ENCODE measurements at regions not wholly inside any gene's neighbourhood (a gene's known extent, or its start where the extent isn't known, plus 50 kb on each side); places are given as distances from the start of the nearest gene placed in this dataset.

DNA sequence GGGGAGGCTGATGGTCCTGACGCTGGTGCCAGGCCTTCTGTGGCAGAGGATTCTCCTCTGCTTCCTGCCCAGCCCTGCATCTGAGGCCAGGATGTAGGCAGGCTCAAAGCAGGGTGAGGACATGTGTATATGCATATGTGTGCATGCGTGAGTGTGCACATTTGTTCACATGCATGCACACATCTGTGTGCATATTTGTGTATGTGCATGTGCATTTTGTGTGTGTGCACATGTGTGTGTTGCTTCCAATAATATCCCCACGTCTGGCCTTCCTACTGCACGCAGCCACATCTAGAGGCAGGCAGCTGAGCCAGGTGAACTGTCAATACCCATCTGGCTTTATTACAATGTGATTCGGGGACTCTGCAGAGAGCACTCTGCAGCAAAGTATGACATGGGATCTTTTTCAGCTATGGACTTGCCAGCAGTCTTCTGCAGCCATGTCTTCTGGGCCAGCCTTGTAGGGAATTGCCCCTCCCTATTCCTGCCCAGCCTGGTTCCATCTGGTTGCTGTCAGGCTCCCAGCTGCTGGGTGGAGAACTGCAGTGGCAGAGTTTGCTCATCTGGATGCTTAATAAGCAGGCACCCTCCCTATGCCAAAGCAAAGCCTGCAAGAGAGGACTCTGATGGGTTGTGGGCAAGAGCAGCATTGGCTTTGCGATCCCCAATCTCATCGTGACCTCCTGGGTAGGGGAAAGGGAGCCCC lies 140.7 kb downstream of the PFKFB3 start (continued):
- TF ChIP-seq, protein P1, sequence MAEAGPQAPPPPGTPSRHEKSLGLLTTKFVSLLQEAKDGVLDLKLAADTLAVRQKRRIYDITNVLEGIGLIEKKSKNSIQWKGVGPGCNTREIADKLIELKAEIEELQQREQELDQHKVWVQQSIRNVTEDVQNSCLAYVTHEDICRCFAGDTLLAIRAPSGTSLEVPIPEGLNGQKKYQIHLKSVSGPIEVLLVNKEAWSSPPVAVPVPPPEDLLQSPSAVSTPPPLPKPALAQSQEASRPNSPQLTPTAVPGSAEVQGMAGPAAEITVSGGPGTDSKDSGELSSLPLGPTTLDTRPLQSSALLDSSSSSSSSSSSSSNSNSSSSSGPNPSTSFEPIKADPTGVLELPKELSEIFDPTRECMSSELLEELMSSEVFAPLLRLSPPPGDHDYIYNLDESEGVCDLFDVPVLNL (CRISPR knock-in tag; IDR thresholded peaks at IDR 0.05; ENCODE audit: borderline replicate concordance, low read depth), result no peak
- TF ChIP-seq SOX15 (CRISPR knock-in tag; IDR thresholded peaks at IDR 0.05) (no peak), FOXP1 (CRISPR knock-in tag; IDR thresholded peaks at IDR 0.05; ENCODE audit: borderline replicate concordance) (no peak)
- TF ChIP-seq, protein P2, sequence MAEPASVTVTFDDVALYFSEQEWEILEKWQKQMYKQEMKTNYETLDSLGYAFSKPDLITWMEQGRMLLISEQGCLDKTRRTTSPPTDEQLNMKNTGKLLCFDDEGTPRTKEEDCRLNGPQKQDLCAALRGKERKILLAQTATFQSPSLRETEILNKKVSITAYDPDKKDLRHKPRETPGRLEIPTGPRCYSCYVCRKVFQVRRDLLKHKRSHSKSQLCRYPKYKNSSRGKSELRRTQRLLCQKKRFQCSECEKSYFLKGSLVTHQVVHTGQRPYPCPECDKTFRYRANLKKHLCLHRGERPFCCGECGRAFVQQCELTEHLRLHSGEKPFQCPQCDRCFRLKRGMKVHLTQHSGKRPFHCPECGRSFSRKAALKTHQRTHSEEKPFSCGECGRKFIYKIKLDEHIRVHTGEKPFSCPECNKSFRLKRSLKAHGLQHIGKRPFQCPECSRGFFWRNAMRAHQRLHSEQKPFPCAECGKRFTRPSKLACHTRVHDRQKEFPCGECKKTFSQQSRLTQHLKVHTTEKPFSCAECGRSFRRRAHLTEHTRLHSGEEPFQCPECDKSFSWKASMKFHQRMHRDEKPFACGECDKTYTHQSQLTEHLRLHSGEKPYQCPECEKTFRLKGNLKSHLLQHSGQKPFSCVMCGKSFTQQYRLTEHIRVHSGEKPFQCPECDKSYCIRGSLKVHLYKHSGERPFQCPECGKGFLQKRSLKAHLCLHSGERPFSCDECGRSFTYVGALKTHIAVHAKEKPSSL (CRISPR knock-in tag; conservative IDR thresholded peaks at IDR 0.05), result no peak
- TF ChIP-seq, protein P3, sequence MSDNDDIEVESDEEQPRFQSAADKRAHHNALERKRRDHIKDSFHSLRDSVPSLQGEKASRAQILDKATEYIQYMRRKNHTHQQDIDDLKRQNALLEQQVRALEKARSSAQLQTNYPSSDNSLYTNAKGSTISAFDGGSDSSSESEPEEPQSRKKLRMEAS (CRISPR knock-in tag; IDR thresholded peaks at IDR 0.05), result no peak
- TF ChIP-seq, protein P4, sequence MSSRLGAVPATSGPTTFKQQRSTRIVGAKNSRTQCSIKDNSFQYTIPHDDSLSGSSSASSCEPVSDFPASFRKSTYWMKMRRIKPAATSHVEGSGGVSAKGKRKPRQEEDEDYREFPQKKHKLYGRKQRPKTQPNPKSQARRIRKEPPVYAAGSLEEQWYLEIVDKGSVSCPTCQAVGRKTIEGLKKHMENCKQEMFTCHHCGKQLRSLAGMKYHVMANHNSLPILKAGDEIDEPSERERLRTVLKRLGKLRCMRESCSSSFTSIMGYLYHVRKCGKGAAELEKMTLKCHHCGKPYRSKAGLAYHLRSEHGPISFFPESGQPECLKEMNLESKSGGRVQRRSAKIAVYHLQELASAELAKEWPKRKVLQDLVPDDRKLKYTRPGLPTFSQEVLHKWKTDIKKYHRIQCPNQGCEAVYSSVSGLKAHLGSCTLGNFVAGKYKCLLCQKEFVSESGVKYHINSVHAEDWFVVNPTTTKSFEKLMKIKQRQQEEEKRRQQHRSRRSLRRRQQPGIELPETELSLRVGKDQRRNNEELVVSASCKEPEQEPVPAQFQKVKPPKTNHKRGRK (CRISPR knock-in tag; IDR thresholded peaks at IDR 0.05; ENCODE audit: borderline replicate concordance), result no peak

DNA sequence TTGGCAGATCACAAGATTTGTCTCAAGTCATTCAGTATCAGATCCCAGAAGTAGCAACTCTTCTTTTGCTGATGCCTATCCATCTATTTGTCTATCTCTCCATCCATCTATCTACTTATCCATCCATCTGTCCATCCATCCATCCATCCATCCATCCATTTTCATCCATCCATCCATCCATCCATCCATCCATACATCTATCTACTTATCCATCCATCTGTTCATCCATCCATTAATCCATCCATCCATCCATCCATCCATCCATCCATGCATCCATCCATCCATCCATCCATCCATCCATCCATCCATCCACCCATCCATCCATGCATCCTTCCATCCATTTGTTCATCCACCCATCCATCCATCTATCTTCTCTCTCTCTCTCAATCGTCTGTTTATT lies 142.7 kb downstream of the PFKFB3 start:
- Mint-ChIP-seq H3K27ac (no peak overlapping the region), H3K36me3 (0 out of 2 replicates have a peak, but pooled peaks cover 3% of the 10 kb centered on the region), H3K27me3 (ENCODE audit: low read depth) (no peaks in the 10 kb centered on the region), H3K4me1 (peaks cover 14% of the 10 kb centered on the region), H3K4me3 (no peak overlapping the region), H3K9me3 (peaks cover 15% of the 10 kb centered on the region)
- POLR2A ChIA-PET, result no interaction called here
- DNase-seq (ENCODE audit: low spot score) (no peak), ATAC-seq (no peak)
- CTCF ChIA-PET, result no interaction called here
- TF ChIP-seq JUN (CRISPR knock-in tag; IDR thresholded peaks at IDR 0.05) (no peak), CREB1 (CRISPR knock-in tag; IDR thresholded peaks at IDR 0.05) (no peak), ZNF416 (CRISPR knock-in tag; IDR thresholded peaks at IDR 0.05) (no peak), RELA (CRISPR knock-in tag; IDR thresholded peaks at IDR 0.05; ENCODE audit: borderline replicate concordance) (no peak), NR1H2 (CRISPR knock-in tag; IDR thresholded peaks at IDR 0.05) (no peak), CREM (CRISPR knock-in tag; IDR thresholded peaks at IDR 0.05) (no peak), TEAD1 (CRISPR knock-in tag; IDR thresholded peaks at IDR 0.05) (no peak), ZNF219 (CRISPR knock-in tag; IDR thresholded peaks at IDR 0.05; ENCODE audit: borderline replicate concordance) (no peak), FOXP1 (CRISPR knock-in tag; IDR thresholded peaks at IDR 0.05; ENCODE audit: borderline replicate concordance) (no peak)
- TF ChIP-seq, protein P5, sequence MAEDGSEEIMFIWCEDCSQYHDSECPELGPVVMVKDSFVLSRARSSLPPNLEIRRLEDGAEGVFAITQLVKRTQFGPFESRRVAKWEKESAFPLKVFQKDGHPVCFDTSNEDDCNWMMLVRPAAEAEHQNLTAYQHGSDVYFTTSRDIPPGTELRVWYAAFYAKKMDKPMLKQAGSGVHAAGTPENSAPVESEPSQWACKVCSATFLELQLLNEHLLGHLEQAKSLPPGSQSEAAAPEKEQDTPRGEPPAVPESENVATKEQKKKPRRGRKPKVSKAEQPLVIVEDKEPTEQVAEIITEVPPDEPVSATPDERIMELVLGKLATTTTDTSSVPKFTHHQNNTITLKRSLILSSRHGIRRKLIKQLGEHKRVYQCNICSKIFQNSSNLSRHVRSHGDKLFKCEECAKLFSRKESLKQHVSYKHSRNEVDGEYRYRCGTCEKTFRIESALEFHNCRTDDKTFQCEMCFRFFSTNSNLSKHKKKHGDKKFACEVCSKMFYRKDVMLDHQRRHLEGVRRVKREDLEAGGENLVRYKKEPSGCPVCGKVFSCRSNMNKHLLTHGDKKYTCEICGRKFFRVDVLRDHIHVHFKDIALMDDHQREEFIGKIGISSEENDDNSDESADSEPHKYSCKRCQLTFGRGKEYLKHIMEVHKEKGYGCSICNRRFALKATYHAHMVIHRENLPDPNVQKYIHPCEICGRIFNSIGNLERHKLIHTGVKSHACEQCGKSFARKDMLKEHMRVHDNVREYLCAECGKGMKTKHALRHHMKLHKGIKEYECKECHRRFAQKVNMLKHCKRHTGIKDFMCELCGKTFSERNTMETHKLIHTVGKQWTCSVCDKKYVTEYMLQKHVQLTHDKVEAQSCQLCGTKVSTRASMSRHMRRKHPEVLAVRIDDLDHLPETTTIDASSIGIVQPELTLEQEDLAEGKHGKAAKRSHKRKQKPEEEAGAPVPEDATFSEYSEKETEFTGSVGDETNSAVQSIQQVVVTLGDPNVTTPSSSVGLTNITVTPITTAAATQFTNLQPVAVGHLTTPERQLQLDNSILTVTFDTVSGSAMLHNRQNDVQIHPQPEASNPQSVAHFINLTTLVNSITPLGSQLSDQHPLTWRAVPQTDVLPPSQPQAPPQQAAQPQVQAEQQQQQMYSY (CRISPR knock-in tag; IDR thresholded peaks at IDR 0.05), result no peak
- TF ChIP-seq, protein P6, sequence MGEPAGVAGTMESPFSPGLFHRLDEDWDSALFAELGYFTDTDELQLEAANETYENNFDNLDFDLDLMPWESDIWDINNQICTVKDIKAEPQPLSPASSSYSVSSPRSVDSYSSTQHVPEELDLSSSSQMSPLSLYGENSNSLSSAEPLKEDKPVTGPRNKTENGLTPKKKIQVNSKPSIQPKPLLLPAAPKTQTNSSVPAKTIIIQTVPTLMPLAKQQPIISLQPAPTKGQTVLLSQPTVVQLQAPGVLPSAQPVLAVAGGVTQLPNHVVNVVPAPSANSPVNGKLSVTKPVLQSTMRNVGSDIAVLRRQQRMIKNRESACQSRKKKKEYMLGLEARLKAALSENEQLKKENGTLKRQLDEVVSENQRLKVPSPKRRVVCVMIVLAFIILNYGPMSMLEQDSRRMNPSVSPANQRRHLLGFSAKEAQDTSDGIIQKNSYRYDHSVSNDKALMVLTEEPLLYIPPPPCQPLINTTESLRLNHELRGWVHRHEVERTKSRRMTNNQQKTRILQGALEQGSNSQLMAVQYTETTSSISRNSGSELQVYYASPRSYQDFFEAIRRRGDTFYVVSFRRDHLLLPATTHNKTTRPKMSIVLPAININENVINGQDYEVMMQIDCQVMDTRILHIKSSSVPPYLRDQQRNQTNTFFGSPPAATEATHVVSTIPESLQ (CRISPR knock-in tag; IDR thresholded peaks at IDR 0.05), result no peak
- TF ChIP-seq, protein P7, sequence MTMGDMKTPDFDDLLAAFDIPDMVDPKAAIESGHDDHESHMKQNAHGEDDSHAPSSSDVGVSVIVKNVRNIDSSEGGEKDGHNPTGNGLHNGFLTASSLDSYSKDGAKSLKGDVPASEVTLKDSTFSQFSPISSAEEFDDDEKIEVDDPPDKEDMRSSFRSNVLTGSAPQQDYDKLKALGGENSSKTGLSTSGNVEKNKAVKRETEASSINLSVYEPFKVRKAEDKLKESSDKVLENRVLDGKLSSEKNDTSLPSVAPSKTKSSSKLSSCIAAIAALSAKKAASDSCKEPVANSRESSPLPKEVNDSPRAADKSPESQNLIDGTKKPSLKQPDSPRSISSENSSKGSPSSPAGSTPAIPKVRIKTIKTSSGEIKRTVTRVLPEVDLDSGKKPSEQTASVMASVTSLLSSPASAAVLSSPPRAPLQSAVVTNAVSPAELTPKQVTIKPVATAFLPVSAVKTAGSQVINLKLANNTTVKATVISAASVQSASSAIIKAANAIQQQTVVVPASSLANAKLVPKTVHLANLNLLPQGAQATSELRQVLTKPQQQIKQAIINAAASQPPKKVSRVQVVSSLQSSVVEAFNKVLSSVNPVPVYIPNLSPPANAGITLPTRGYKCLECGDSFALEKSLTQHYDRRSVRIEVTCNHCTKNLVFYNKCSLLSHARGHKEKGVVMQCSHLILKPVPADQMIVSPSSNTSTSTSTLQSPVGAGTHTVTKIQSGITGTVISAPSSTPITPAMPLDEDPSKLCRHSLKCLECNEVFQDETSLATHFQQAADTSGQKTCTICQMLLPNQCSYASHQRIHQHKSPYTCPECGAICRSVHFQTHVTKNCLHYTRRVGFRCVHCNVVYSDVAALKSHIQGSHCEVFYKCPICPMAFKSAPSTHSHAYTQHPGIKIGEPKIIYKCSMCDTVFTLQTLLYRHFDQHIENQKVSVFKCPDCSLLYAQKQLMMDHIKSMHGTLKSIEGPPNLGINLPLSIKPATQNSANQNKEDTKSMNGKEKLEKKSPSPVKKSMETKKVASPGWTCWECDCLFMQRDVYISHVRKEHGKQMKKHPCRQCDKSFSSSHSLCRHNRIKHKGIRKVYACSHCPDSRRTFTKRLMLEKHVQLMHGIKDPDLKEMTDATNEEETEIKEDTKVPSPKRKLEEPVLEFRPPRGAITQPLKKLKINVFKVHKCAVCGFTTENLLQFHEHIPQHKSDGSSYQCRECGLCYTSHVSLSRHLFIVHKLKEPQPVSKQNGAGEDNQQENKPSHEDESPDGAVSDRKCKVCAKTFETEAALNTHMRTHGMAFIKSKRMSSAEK (CRISPR knock-in tag; IDR thresholded peaks at IDR 0.05; ENCODE audit: borderline replicate concordance), result no peak
- TF ChIP-seq, protein P8, sequence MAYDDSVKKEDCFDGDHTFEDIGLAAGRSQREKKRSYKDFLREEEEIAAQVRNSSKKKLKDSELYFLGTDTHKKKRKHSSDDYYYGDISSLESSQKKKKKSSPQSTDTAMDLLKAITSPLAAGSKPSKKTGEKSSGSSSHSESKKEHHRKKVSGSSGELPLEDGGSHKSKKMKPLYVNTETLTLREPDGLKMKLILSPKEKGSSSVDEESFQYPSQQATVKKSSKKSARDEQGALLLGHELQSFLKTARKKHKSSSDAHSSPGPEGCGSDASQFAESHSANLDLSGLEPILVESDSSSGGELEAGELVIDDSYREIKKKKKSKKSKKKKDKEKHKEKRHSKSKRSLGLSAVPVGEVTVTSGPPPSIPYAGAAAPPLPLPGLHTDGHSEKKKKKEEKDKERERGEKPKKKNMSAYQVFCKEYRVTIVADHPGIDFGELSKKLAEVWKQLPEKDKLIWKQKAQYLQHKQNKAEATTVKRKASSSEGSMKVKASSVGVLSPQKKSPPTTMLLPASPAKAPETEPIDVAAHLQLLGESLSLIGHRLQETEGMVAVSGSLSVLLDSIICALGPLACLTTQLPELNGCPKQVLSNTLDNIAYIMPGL (CRISPR knock-in tag; IDR thresholded peaks at IDR 0.05), result no peak
